ENCODE measurements at regions not wholly inside any gene's neighbourhood (a gene's known extent, or its start where the extent isn't known, plus 50 kb on each side); places are given as distances from the start of the nearest gene placed in this dataset.

DNA sequence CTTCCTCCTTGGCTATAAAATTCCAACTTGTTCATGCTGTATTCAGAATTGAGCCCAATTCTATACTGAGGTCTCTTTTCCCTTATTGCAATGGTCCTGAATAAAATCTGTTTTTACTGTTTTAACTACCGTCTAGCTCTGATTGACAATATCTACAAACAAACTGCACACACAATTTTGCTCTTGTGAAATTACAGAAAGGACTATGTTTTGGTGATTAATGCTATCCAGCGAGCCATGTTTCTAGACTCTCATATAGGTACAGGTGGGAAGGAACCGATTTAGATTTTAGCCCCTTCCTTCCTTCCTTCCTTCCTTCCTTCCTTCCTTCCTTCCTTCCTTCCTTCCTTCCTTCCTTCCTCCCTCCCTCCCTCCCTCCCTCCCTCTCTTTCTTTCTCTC is 254.4 kb downstream of the SLC4A3 start:
- TF ChIP-seq, protein P1, sequence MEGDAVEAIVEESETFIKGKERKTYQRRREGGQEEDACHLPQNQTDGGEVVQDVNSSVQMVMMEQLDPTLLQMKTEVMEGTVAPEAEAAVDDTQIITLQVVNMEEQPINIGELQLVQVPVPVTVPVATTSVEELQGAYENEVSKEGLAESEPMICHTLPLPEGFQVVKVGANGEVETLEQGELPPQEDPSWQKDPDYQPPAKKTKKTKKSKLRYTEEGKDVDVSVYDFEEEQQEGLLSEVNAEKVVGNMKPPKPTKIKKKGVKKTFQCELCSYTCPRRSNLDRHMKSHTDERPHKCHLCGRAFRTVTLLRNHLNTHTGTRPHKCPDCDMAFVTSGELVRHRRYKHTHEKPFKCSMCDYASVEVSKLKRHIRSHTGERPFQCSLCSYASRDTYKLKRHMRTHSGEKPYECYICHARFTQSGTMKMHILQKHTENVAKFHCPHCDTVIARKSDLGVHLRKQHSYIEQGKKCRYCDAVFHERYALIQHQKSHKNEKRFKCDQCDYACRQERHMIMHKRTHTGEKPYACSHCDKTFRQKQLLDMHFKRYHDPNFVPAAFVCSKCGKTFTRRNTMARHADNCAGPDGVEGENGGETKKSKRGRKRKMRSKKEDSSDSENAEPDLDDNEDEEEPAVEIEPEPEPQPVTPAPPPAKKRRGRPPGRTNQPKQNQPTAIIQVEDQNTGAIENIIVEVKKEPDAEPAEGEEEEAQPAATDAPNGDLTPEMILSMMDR (conservative IDR thresholded peaks at IDR 0.05; ENCODE audit: low read length), result no peak
- no peak for DNase-seq (ENCODE audit: low read depth)
- H3K4me3 ChIP-seq (ENCODE audit: low read length), result no peak overlapping the region

DNA sequence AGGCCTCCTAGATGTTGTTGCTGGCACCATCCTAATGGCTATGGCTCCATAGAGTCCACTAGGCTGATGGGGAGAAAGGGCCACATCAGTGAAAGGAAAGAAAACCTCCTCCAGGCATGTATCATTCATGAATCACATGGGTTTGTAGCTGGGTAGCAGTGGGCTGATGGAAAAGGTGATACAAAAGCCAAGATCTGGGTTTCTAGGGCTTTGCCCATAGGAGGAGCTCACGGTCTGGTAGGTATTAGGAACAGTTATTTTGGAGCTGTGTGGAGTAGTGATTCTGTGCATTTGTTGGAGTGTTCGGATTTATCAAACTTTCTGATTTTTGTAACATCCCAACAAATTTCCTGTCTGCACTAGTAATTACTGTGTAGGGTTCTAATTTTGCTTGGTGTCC is 259.2 kb downstream of the SLC4A3 start:
- H3K4me3 ChIP-seq (ENCODE audit: low read length), result no peak overlapping the region
- no peak for DNase-seq (ENCODE audit: low read depth)
- TF ChIP-seq, protein P1 (conservative IDR thresholded peaks at IDR 0.05; ENCODE audit: low read length), result peak; percentile 28

DNA sequence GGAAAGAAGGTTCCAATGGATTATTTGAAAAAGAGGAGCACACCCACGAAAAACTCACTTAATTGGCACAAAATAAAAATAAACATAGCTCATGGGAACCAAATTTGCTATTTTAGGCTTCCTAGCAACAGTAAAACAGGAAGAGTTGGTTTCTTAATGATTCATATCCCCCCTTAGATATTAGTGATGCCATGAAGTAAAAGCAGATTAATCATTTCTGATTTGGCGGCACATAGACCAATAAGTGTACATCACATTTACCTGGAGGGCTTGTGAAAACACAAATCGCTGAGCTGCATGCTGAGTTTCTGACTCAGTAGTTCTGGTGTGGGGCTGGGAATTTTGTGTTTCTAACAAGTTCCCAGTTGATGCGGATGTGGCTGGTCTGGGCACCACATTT is 260.4 kb downstream of the SLC4A3 start:
- TF ChIP-seq, protein P1 (conservative IDR thresholded peaks at IDR 0.05; ENCODE audit: low read length), result no peak
- no peak overlapping the region for H3K4me3 ChIP-seq (ENCODE audit: low read length)
- no peak for DNase-seq (ENCODE audit: low read depth)

DNA sequence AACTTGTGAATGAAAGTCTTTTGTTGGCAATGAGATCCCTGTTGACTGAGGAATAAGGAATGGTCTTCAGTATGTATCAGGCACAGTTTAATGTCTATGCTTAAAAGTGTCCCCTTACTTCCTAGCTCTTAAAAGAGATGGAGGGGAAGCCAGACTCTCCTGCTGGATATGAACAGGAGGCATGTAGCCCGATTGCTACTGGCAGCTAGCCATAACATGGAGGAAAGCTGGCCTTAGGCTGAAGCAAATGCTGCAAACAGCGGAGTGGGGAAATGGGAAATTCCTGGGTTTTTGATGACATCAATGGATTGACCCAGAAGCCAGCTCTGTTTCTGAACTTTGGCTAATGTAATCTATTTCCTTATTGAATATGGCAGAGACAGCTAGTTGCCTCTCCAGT is 266.1 kb downstream of the SLC4A3 start:
- TF ChIP-seq, protein P1 (conservative IDR thresholded peaks at IDR 0.05; ENCODE audit: low read length), result no peak
- no peak overlapping the region for H3K4me3 ChIP-seq (ENCODE audit: low read length)
- no peak for DNase-seq (ENCODE audit: low read depth)

DNA sequence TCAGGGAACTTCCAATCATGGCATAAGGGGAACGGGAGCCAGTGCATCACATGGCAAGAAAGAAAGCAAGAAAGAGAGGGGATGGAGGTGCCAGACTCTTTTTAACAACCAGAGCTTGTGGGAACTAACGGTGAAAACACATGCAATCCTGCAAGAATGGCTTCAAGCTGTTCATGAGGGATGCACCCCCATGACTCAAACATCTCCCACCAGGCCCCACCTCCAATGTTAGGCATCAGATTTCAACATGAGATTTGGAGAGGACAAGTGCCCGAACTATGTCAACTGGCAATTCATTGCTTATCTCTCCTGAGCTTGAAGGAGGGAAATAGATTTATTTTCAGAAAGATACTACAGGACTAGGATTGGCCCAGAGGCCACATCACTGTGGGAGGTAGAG is 270.0 kb downstream of the SLC4A3 start:
- DNase-seq (ENCODE audit: low read depth), result no peak
- TF ChIP-seq, protein P1 (conservative IDR thresholded peaks at IDR 0.05; ENCODE audit: low read length), result no peak
- H3K4me3 ChIP-seq (ENCODE audit: low read length), result no peak overlapping the region

DNA sequence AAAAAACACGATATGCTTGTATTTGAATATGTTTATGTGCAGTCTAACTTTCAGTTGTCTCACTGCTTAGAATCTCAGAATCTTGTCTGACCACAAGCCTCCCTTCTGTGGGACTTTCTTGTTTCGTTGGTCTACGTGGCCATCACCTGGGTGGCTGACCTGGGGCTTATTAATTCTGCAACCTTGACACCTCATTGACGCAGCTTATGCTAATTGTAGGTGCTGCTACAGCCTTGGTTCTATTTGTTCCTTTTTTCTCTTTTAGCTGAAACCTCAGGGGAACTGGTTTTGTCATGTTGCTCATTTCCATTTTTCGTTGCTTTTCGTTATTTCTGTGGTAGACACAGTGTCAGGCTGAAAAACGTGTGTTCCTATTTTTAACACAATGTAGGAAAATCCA is 273.7 kb downstream of the SLC4A3 start:
- DNase-seq (ENCODE audit: low read depth), result no peak
- TF ChIP-seq, protein P1 (conservative IDR thresholded peaks at IDR 0.05; ENCODE audit: low read length), result no peak
- no peak overlapping the region for H3K4me3 ChIP-seq (ENCODE audit: low read length)

DNA sequence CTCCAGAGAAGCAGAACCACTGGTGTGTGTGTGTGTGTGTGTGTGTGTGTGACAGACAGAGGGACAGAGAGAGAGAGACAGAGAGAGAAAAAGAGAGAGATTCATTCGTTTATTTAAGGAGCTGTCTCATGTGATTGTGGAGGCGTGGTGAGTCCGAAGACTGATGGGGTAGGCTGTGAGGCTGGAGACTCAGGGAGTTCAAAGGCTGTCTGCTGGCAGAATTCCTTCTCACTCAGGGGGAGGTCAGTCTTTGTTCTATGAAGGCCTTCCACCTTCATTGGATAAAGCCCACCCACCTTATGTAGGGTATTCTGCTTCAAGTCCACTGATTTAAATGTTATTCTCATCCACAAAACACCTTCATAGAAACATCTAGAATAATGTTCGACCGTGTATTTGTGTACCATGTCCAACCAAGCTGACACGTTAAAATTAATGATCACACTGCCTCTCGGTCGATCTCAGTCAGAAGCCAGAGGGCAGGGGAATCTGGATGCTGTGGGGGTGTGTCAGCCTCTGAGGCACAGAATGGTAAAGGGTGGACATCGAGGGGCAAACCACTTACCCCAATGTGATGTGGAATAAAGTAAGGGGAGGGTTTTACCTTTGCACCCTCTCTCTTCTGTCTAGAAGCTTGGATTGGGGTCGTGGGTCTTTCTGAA is 275.6 kb downstream of the SLC4A3 start:
- H3K4me3 ChIP-seq (ENCODE audit: low read length), result no peak overlapping the region
- TF ChIP-seq, protein P1 (conservative IDR thresholded peaks at IDR 0.05; ENCODE audit: low read length), result no peak
- DNase-seq (ENCODE audit: low read depth), result no peak

Measured in AG10803 (cell line).